HG03108 (cell line): ENCODE measurements at regions not wholly inside any gene's neighbourhood (a gene's known extent, or its start where the extent isn't known, plus 50 kb on each side); places are given as distances from the start of the nearest gene placed in this dataset.

Experiments
- ATAC-seq: cut with Tn5 transposase; IDR thresholded peaks from one replicate; pipeline ENCODE4 v1.9.1; 2021; ENCODE audit warnings: moderate library complexity; ENCODE audit not compliant: unreplicated experiment

DNA sequence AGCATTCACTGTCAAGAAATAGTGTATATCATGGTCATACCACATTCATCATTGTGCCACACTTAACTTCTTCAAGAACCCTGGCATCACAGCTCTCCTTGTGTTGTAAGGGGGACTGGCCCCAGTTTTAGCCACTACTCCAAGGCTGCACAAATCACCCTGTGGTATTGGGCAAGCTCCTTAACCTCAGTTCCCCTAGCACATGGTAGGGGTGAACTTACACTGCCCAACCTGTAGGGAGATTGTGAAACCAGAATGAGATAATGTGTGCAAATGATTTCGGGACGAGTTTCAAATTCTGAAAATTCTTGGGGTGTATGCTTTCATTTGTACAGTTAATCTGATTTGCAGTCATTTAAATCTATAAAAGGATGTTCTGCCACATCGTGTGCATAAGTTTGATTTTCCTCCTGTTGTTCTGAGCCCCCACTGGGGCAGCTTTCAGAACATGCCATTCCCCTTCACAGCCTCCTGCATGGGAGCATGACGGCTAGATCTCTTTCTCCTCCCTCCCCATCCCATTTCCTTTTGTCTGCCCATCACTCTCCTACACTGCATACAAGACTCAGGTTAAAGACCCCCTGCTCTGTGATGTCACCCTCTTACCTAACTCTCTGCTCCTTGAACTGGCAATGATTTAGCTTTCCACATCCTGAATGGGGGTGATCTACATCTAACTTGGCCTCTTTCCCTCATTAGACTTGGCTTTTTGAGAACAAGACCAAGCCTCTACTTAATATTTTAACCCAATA is 290.3 kb downstream of the CHRM3 start:
- no peak for ATAC-seq

- ATAC-seq: no peak
Measured at GRCh38 chr1:239677362-239677761, 291.0 kb downstream of the CHRM3 start.

DNA sequence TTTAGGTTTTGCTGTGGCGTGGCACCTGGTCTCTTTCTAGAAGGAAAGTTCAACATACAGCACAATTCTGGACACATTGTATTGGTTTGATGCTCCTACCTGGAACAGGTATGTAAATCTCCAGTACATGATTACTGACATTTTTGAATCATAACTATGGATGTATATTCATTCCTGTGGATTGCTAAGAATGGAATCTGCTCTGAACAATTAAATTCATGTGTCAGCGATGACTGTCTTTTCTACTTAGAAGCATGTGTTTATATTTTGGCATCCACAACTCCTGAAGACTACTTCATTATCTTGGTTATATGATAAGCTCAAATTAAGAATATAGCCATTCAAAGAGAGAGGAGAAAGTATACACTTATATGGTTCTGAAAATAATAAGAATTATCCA is 291.8 kb downstream of the CHRM3 start:
- ATAC-seq: no peak

DNA sequence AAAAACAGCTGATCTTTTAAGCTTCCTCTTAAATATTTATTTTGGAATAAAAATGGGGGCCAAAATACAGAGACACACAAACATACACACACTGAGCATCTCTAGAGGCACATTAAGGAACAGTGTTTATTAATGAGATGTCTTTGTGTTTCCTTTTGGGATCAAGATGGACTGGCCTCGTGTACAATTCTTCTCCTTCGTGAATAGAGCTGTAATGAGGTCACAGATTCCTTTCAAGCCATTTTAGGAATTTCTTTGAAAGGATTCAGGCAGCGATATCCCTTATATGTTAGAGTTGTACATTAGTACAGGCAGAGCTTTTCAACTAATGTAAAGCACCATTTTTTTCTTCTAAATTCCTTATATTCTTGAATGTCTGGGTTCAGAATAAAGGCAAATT is 295.7 kb downstream of the CHRM3 start:
- no peak for ATAC-seq

DNA sequence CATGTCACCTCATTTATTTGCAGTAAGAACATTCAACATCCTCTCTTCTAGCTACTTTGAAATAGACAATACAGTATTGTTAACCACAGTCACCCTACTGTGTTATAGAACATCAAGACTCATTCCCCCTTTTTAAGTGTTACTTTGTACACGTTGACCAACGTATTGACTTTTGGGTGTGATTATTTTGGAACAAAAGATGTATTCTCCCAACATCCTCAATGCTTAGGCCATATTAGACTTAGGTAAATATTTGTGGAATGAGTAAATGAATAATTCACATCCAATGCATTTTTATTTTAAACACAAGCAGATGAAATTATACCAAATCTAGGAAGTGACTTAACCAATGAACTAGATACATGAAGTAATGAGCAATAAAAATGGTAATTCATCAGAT is 296.6 kb downstream of the CHRM3 start:
- ATAC-seq: no peak

- no peak for ATAC-seq
Measured at GRCh38 chr1:239686386-239686785, 300.0 kb downstream of the CHRM3 start.

- ATAC-seq: no peak
Measured at GRCh38 chr1:239696317-239696716, 309.9 kb downstream of the CHRM3 start.

- no peak for ATAC-seq
Measured at GRCh38 chr1:239700667-239701066, 314.3 kb downstream of the CHRM3 start.

DNA sequence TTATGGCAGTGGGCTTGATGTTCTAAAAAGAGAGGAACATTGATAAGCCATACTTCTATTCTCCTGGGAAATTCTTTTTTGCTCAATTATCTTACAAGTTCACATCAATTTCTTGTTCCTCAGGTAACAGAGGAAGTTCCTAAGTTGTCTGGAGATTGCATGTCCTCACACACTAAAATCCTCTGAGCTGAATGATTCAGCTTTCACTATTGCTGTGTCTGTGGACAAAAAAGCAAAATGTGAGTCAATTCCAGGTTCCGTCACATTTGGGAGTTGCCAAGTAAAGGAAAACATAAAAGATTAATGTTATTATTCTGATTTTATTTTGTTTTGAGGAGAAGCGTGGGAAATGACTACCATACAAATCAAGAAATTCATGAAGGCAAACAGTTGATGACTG is 316.7 kb downstream of the CHRM3 start:
- no peak for ATAC-seq

DNA sequence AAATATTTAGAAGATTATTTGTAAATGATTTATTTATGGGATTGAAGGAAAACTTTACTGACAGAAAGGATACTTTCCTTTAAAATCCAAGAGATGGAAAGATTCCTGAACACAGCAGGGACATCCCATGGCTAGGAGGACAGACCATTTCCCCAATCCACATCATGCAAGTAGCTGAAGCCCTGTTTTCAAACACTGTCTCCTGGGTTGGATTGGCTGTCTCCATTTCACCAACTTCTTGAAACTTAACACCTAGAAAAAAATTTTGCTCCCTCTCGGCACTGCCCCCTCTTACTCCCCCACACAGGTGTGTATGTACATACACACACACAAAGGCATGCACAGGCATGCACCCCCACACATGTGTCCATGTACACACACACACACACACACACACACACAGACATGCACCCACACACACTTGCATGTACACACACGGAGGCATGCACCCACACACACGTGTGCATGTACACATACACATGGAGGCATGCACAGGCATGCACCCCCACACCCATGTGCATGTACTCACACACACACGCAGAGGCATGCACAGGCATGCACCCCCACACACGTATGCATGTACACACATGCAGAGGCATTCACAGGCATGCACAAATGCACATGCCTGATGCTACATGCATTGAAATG is 320.0 kb downstream of the CHRM3 start:
- no peak for ATAC-seq

GRCh38 chr1:239707615-239708014 is 321.2 kb downstream of the CHRM3 start:
- no peak for ATAC-seq

GRCh38 chr1:239708622-239709021 is 322.3 kb downstream of the CHRM3 start:
- no peak for ATAC-seq

DNA sequence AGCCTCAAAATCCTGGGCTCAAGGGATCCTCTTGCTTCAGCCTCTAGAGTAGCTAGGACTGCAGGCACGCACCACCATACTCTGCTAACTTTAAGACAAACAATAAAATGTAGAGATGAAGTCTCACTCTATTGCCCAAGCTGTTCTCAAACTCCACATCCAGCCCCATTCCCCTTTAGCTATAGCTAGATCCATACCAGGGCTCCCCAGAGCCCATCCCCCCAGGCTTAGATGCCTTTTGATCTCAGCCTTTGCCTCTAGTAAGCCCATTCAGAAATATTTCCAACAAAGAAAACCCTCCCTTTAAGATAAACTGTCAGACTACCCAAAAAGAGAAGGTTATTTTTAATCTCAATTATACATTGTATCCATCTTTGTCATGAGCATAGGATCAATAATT is 325.4 kb downstream of the CHRM3 start:
- no peak for ATAC-seq

DNA sequence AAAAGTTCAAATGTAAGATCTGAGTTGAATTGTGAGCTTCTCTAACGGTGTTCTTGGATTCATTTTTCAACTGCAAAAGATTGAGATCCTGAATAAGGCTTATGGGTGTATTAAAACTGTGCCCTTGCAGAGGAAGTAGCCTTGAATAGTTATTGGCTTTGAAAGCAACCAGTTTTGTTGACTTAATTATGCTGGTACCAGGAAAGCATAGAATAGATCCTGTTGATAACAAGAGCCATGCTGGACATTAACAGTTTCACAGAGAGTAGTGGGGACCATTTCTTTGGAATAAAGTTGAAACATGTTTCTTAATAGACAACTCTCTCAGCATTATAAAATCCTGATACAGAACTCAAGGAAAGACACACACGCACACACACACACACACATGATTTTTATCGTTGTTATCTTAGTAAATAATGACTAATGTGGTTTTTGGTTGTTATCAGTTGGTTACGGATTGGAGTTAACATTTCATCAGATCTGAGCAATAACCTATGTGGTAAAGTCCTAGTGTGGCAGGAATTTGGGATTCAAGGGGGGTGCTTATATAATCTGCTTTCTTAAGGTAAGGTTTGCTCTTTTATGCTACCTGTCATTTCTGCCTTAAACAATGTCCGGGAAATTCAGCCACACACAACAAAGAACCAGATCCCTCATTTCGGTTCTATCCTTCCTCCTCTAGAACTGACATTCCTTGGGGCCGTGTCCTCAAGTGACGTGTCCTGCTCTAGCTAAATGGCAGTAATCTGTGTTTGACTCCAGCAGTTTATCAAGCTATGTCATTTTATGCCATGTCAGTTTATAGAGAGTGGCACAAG is 330.9 kb downstream of the CHRM3 start:
- ATAC-seq: no peak

GRCh38 chr1:239717918-239718184 is 331.5 kb downstream of the CHRM3 start:
- ATAC-seq: no peak

- no peak for ATAC-seq
Measured at GRCh38 chr1:239718571-239718970, 332.2 kb downstream of the CHRM3 start.

GRCh38 chr1:239718997-239719628 is 332.7 kb downstream of the CHRM3 start:
- no peak for ATAC-seq

GRCh38 chr1:239719642-239720258 is 333.4 kb downstream of the CHRM3 start:
- ATAC-seq: no peak

DNA sequence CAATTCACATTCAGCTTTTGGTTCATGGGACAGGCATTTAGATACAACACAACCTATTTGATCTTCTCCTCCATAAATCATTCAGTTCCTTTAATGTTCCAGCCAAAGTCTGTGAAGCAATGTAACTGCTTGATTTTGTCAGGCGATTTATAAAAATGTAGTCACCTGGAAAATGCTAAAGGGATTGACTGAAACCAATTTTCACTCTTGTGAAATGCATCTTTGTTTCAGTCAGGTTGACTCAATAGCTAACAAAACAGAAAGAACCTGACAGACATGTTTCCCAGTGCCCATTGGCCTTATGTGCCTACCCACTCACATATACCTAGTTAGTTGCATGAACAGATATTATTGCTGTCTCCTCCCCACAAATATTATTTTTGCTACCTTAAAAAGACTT is 335.7 kb downstream of the CHRM3 start:
- no peak for ATAC-seq

GRCh38 chr1:239723776-239724367 is 337.5 kb downstream of the CHRM3 start:
- ATAC-seq: no peak

DNA sequence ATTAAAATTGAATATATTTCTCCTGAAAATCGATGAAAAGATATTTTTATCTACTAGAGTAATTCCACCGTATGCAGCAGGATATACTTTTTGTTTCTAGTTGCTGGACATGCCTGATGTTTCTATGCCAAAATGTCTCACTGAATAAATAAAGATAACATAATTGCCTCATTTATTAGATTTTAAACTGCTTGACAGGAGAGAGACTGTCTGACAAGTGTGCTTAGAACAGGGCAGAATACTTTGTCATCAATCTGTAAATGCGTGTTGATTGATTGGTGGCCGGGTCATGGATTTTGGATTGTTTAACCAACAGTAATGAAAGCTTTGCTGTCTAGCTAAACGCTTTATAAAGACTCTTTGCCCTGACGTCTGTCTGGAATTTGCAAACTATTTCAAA is 339.0 kb downstream of the CHRM3 start:
- no peak for ATAC-seq
